GM23248 (cell line): ENCODE measurements at regions not wholly inside any gene's neighbourhood (a gene's known extent, or its start where the extent isn't known, plus 50 kb on each side); places are given as distances from the start of the nearest gene placed in this dataset.

Source experiments
- DNase-seq: peaks from one replicate; pipeline ENCODE4 v3.0.0-alpha.2; 2015
- H2AFZ ChIP-seq: fragments of 200-600 bp; sonication (generic); 2 replicates; pipeline ENCODE4 v1.6.1; 2016; ENCODE audit warnings: antibody characterized with exemption
- H3F3A ChIP-seq: fragments of 200-600 bp; sonication (generic); 2 replicates; pipeline ENCODE4 v1.6.1; 2016; ENCODE audit warnings: mild to moderate bottlenecking, antibody characterized with exemption, mixed run types; ENCODE audit not compliant: insufficient read depth
- H3K27ac ChIP-seq: fragments of 200-600 bp; sonication (generic); 2 replicates; pipeline ENCODE4 v1.5.1; 2016; ENCODE audit warnings: mild to moderate bottlenecking
- H3K27me3 ChIP-seq: fragments of 200-600 bp; sonication (generic); replicated peaks from 2 replicates; pipeline ENCODE4 v1.6.1; 2016; ENCODE audit warnings: mild to moderate bottlenecking; ENCODE audit not compliant: insufficient read depth
- H3K36me3 ChIP-seq: fragments of 200-600 bp; sonication (generic); 2 replicates; pipeline ENCODE4 v1.6.1; 2016; ENCODE audit warnings: low read depth, mild to moderate bottlenecking
- H3K4me1 ChIP-seq: fragments of 200-600 bp; sonication (generic); 2 replicates; pipeline ENCODE4 v1.6.1; 2016; ENCODE audit warnings: mild to moderate bottlenecking; ENCODE audit not compliant: insufficient read depth
- H3K4me2 ChIP-seq: fragments of 200-600 bp; sonication (generic); one replicate; pipeline ENCODE4 v1.6.1; 2016; ENCODE audit warnings: mild to moderate bottlenecking; ENCODE audit not compliant: unreplicated experiment
- H3K4me3 ChIP-seq: fragments of 200-600 bp; sonication (generic); 2 replicates; pipeline ENCODE4 v1.5.1; 2016; ENCODE audit warnings: mild to moderate bottlenecking
- H3K79me2 ChIP-seq: fragments of 200-600 bp; sonication (generic); 2 replicates; pipeline ENCODE4 v1.6.1; 2016; ENCODE audit warnings: mild to moderate bottlenecking; ENCODE audit not compliant: insufficient read depth
- H3K9ac ChIP-seq: fragments of 200-600 bp; sonication (generic); 2 replicates; pipeline ENCODE4 v1.6.1; 2016; ENCODE audit warnings: mild to moderate bottlenecking
- H3K9me2 ChIP-seq: fragments of 200-600 bp; sonication (generic); 2 replicates; pipeline ENCODE4 v1.6.1; 2016; ENCODE audit warnings: mixed run types, mild to moderate bottlenecking, moderate library complexity; ENCODE audit not compliant: insufficient read depth
- H3K9me3 ChIP-seq: fragments of 200-600 bp; sonication (generic); one replicate; pipeline ENCODE4 v1.6.1; 2017; ENCODE audit warnings: low read depth
- H4K20me1 ChIP-seq: fragments of 200-600 bp; sonication (generic); 2 replicates; pipeline ENCODE4 v1.6.0; 2016; ENCODE audit not compliant: insufficient read depth
- EZH2 ChIP-seq: fragments of 200-600 bp; sonication (generic); IDR thresholded peaks from 2 replicates; pipeline ENCODE4 v1.6.1; 2018; ENCODE audit warnings: antibody characterized with exemption, mild to moderate bottlenecking; ENCODE audit not compliant: insufficient read depth, poor library complexity, severe bottlenecking
- EZH2phosphoT487 ChIP-seq: fragments of 200-600 bp; sonication (generic); IDR thresholded peaks from 2 replicates; pipeline ENCODE4 v1.6.1; 2018; ENCODE audit warnings: antibody characterized with exemption, moderate library complexity, mild to moderate bottlenecking, low read depth; ENCODE audit not compliant: insufficient read depth
- WGBS, 2 experiments: methylation state at CpG; one replicate each; pipeline ENCODE4 v1.1.6; 2015 to 2017; ENCODE audit warnings: low lambda C conversion rate in 2 of 2, low coverage in 1 of 2; ENCODE audit errors: missing lambda C conversion rate in 2 of 2; 5-methylcytosine and 5-hydroxymethylcytosine counted together
- in situ Hi-C: fragments of 300-500 bp; cut with MboI; formaldehyde crosslinking; loops from 2 replicates; pipeline ENCODE4 v1.15.0; 2020

DNA sequence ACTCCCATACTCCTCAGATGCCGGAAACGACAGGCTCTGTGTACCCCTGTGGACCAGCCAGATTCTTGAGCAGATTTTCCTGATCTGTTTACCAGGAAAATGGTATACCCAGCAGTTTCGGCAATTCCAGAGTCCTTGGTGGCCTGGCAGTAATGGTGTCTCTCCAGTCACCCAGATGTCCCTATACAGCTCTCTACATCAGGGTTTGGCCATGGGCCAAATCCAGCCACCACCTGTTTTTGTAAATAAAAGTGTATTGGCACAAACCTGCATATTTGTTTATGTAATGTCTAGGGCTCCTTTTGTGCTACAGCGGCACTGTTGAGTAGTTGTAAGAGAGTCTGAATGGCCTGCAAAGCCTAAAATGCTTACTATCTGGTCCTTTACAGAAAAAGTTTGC lies 491.3 kb downstream of the RPS24 start:
- WGBS, 2 experiments = 87 to 95% methylated on average over 4 of the region's 4 CpGs

GRCh38 chr10:78526347-78526746 lies 492.7 kb downstream of the RPS24 start:
- H3K9me2 ChIP-seq = no peaks in the 10 kb centered on the region
- no peak overlapping the region for H2AFZ ChIP-seq
- no peak for DNase-seq

More for the DNA sequence above, 491.3 kb downstream of the RPS24 start:
- no peak for TF ChIP-seq EZH2phosphoT487
- TF ChIP-seq EZH2 = no peak
- in situ Hi-C loops = no loop called here
- no peaks in the 10 kb centered on the region for H3K79me2 ChIP-seq
- H4K20me1 ChIP-seq = no peaks in the 10 kb centered on the region
- H2AFZ ChIP-seq = no peak overlapping the region
- no peak overlapping the region for H3K4me2 ChIP-seq
- H3K27ac ChIP-seq = no peak overlapping the region
- no peak overlapping the region for H3K9ac ChIP-seq
- no peaks in the 10 kb centered on the region for H3K9me3 ChIP-seq
- H3K4me1 ChIP-seq = 0 out of 2 replicates have a peak, but pooled peaks cover 6% of the 10 kb centered on the region
- no peak for DNase-seq
- H3K4me3 ChIP-seq = no peak overlapping the region
- H3K27me3 ChIP-seq = no peaks in the 10 kb centered on the region
- H3K9me2 ChIP-seq = no peaks in the 10 kb centered on the region
- H3K36me3 ChIP-seq = no peaks in the 10 kb centered on the region
- peaks cover 5% of the 10 kb centered on the region; the same call in 1 of the 2 replicates for H3F3A ChIP-seq

GRCh38 chr10:78527296-78527695 lies 493.6 kb downstream of the RPS24 start:
- Histone ChIP-seq H4K20me1 (no peaks in the 10 kb centered on the region), H2AFZ (no peak overlapping the region), H3K79me2 (no peaks in the 10 kb centered on the region), H3K9me2 (no peaks in the 10 kb centered on the region), H3K9ac (no peak overlapping the region), H3K4me2 (no peak overlapping the region), H3K27ac (no peak overlapping the region), H3F3A (peaks cover 5% of the 10 kb centered on the region; the same call in 1 of the 2 replicates), H3K36me3 (no peaks in the 10 kb centered on the region), H3K4me1 (no peaks in the 10 kb centered on the region), H3K9me3 (no peaks in the 10 kb centered on the region), H3K27me3 (no peaks in the 10 kb centered on the region), H3K4me3 (no peak overlapping the region)
- no peak for DNase-seq
- in situ Hi-C loops = no loop called here
- TF ChIP-seq EZH2phosphoT487 (no peak), EZH2 (no peak)
- WGBS, 2 experiments = 73 to 76% methylated on average over 10 of the region's 10 CpGs

More at GRCh38 chr10:78526347-78526746, 492.7 kb downstream of the RPS24 start:
- Histone ChIP-seq H3K27ac (no peak overlapping the region), H4K20me1 (no peaks in the 10 kb centered on the region), H3K9me3 (no peaks in the 10 kb centered on the region), H3F3A (peaks cover 5% of the 10 kb centered on the region; the same call in 1 of the 2 replicates), H3K4me2 (no peak overlapping the region), H3K27me3 (no peaks in the 10 kb centered on the region), H3K9ac (no peak overlapping the region), H3K4me1 (0 out of 2 replicates have a peak, but pooled peaks cover under 1% of the 10 kb centered on the region), H3K4me3 (no peak overlapping the region), H3K36me3 (no peaks in the 10 kb centered on the region), H3K79me2 (no peaks in the 10 kb centered on the region)
- TF ChIP-seq EZH2 (no peak), EZH2phosphoT487 (no peak)
- 33 to 35% methylated on average over 3 of the region's 3 CpGs for WGBS, 2 experiments
- in situ Hi-C loops = no loop called here

GRCh38 chr10:78528749-78529204 lies 495.1 kb downstream of the RPS24 start:
- H3K4me3 ChIP-seq = no peak overlapping the region
- no peaks in the 10 kb centered on the region for H4K20me1 ChIP-seq
- H3K36me3 ChIP-seq = no peaks in the 10 kb centered on the region
- H3K79me2 ChIP-seq = no peaks in the 10 kb centered on the region
- no peaks in the 10 kb centered on the region for H3K9me3 ChIP-seq
- no peak for DNase-seq
- no peaks in the 10 kb centered on the region for H3K4me1 ChIP-seq
- H3F3A ChIP-seq = peaks cover 5% of the 10 kb centered on the region; the same call in 1 of the 2 replicates
- no peak overlapping the region for H3K27ac ChIP-seq
- H3K9me2 ChIP-seq = no peaks in the 10 kb centered on the region
- in situ Hi-C loops = no loop called here
- no peak overlapping the region for H3K9ac ChIP-seq
- H3K4me2 ChIP-seq = no peak overlapping the region
- H2AFZ ChIP-seq = no peak overlapping the region
- no peak for TF ChIP-seq EZH2
- TF ChIP-seq EZH2phosphoT487 = no peak
- 87% methylated on average over 13 of the region's 13 CpGs for WGBS, 2 experiments
- H3K27me3 ChIP-seq = no peaks in the 10 kb centered on the region

- WGBS, 2 experiments = 91 to 94% methylated on average over 2 of the region's 2 CpGs
Observed at GRCh38 chr10:78529262-78529661, 495.6 kb downstream of the RPS24 start.

More at GRCh38 chr10:78529262-78529661, 495.6 kb downstream of the RPS24 start:
- H3K9ac ChIP-seq = no peak overlapping the region
- no peaks in the 10 kb centered on the region for H4K20me1 ChIP-seq
- H3K9me2 ChIP-seq = no peaks in the 10 kb centered on the region
- H3K4me1 ChIP-seq = no peaks in the 10 kb centered on the region
- TF ChIP-seq EZH2phosphoT487 (no peak), EZH2 (no peak)
- H2AFZ ChIP-seq = no peak overlapping the region
- H3K4me2 ChIP-seq = no peak overlapping the region
- H3K4me3 ChIP-seq = no peak overlapping the region
- no peak for DNase-seq
- peaks cover 5% of the 10 kb centered on the region; the same call in 1 of the 2 replicates for H3F3A ChIP-seq
- no peaks in the 10 kb centered on the region for H3K9me3 ChIP-seq
- no peaks in the 10 kb centered on the region for H3K27me3 ChIP-seq
- no peak overlapping the region for H3K27ac ChIP-seq
- H3K79me2 ChIP-seq = no peaks in the 10 kb centered on the region
- H3K36me3 ChIP-seq = no peaks in the 10 kb centered on the region
- in situ Hi-C loops = no loop called here
